DMS53 treated with DMSO at 0.1 percent for 48 hours (cell line): ENCODE measurements at regions not wholly inside any gene's neighbourhood (a gene's known extent, or its start where the extent isn't known, plus 50 kb on each side); places are given as distances from the start of the nearest gene placed in this dataset.
"Not testable (repeated sequence)": the region's sequence is repeated elsewhere in the genome, so short reads cannot be mapped to it uniquely, and the experiment has no call there.

Experiments
- DNase-seq: peaks from one replicate; lab custom pipeline; 2025; ENCODE audit not compliant: unreplicated experiment; lab: John Stamatoyannopoulos, UW

DNA sequence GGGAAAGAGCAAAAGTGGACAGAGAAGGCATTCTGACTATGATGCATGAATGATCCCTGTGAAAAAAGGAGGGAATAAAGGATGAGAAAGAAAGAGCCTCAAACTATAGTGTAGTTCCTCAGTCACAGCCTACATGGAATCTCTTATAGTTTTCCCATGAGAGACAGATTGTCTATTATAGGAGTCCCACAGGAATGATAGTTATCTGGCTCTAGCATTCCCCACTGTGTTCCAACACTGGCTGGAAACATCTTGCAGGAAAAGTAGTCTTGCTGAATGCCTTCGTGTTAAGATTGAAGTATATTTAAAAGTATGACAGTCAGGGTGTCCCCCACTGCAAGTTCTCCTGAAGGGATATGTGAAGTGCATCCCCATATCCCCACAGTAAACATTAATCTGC, 641.5 kb upstream of the NECTIN3 start:
- DNase-seq: no peak

DNA sequence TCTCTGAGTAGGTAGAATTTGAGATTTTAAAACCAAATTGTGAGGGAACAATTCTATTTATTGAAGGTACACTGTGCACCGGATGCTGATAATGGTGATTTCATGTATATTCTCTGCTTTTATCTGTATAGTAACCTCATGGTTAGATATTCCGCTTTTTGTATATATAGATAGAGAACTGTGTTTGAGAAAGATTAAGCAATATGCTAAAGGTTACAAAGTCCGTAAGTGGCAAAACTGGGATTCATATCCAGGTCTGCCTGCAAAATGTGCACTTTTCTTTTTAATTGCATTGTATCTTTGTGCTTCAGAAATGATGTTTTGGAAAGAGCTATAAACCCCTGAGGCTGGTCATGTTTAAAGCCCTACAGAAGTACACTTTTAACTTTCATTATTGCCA, 635.4 kb upstream of the NECTIN3 start:
- no peak for DNase-seq

DNA sequence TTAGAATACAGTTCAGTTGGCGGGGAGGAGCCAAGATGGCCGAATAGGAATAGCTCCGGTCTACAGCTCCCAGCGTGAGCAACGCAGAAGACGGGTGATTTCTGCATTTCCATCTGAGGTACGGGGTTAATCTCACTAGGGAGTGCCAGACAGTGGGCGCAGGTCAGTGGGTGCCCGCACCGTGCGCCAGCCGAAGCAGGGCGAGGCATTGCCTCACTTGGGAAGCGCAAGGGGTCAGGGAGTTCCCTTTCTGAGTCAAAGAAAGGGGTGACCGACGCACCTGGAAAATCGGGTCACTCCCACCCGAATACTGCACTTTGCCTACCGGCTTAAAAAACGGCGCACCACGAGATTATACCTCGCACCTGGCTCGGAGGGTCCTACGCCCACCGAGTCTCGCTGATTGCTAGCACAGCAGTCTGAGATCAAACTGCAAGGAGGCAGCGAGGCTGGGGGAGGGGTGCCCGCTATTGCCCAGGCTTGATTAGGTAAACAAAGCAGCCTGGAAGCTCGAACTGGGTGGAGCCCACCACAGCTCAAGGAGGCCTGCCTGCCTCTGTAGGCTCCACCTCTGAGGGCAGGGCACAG, 631.5 kb upstream of the NECTIN3 start:
- DNase-seq: not testable (repeated sequence)

DNA sequence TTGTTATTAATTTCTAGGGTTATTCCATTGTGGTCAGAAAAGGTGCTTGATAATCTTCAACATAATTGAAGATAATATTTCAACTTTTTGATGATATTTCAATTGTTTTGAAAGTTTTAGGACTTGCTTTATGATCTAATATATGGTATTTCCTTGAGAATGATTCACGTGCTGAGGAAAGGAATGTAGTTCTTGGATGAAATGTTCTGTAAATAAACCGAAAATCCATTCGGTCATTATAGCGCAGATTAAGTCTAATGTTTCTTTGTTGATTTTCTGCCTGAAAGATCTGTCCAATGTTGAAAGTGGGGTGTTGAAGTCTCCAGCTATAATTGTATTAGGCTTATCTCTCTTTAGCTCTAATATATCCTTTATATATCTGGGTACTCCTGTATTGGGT, 617.5 kb upstream of the NECTIN3 start:
- DNase-seq: no peak

DNA sequence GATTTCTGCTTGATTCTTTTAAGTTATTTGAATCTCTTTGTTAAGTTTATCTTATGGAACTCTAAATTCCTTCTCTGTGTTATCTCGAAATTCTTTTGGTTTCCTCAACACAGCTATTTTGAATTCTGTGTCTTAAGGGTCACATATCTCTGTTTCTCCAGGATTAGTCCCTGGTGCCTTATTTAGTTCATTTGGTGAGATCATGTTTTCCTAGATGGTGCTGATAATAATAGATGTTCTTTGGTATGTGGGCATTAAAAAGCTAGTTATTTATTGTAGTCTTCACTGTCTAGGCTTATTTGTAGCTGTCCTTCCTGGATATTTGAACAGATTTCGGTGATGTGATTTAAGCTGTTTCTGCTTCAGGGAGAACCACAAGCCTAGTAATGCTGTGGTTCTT, 615.6 kb upstream of the NECTIN3 start:
- DNase-seq: no peak

DNA sequence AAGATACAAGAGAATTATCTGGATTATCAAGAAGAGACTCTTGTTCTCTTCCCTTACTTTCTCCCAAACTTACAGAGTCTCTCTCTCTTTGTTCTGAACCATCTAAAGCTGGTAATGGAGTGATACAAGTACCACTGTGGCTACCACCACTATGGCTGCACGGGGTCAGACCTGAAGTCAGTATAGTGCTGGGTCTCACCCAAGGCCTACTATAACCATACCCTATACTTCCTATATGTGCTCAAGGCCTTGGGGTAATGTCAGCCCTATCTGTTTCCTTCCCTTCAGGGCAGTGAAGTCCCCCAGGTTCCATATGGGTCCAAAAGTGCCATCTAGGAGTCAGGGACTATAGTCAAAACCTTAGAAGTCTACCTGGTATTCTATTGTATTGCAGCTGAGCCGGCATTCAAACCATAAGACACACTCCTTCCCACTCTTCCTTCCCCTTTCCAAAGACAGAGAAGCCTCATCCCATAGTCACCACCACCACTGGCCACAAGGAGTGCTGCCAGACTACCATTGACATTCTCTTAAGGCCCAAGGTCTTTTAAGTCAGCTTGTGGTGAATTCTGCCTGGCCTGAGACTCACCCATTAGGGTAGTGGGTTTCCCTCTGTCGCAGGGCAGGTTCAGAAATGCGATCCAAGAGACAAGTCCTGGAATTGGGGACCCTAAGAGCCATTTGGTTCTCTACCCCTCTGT, 615.0 kb upstream of the NECTIN3 start:
- no peak for DNase-seq

DNA sequence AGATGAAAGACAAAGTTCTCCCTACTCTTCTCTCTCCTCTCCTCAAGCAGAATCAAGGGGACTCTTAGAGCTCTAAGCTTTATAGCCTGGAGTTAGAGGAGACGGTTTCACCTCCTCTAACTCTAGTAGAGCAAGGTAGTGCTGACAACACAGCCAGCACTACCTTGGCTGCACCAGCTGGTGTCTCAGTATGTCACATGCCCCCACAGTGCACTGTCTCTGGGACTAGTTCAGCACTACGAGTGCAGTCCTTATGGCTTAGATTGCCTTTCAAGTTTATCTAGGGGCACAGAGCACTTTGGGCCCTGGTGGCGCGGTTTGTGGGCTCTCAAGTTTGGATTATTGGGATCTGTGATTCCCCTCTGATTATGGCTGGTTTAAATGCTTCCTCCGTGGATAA, 614.1 kb upstream of the NECTIN3 start:
- DNase-seq: no peak

DNA sequence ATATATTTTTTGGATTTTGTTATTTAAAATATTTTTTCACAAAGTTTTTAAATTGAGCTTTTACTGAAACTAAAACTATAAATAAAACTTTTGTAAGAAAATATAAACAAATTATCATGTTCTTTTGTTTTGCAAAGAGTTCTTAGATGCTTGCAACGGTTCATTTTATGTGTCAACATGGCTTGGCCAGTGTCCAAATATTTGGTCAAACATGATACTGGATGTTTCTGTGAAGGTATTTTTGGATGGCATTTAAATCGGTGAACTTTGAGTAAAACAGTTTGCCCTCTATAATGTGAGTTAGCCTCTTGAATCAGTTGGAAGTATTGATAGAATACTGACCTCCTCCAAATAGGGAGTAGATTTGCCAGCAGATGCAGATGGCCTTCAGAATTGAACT, 612.6 kb upstream of the NECTIN3 start:
- DNase-seq: no peak

DNA sequence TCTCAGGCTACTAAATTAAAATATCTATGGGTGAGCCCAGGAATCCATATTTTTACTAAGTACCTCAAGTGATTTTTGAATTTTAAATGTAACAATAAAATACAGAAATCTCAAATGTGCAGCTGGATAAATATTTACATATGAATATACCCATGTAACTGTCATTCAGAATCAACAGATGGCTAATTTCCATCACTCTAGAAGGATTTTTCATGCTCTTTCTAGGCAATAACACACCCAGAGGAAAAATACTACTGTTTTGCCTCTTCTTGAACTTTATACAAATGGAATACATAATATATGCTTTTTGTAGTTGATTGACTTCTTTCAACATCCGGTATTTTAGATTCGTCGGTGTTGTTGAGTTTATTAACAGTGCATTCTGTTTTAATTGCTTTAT, 601.3 kb upstream of the NECTIN3 start:
- DNase-seq: peak; percentile 65

DNA sequence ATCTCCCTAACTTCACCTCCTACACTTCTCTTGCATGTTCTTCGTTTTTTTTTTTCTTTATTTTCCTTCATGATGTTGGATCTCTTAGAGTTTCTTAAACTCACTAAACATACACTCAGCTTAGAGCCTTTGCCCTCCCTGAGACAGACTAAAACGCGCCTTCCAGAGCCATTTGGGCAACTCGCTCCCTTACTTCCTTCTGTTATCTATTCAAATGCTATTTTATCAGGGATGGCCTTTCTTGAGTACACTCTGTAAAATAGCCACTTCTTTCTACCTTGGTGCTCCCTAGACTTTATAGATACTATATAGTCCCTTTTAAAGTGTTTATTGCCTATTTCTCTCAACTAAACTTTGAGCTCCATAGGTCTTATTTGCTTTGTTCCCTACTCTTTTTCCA, 598.2 kb upstream of the NECTIN3 start:
- no peak for DNase-seq

DNA sequence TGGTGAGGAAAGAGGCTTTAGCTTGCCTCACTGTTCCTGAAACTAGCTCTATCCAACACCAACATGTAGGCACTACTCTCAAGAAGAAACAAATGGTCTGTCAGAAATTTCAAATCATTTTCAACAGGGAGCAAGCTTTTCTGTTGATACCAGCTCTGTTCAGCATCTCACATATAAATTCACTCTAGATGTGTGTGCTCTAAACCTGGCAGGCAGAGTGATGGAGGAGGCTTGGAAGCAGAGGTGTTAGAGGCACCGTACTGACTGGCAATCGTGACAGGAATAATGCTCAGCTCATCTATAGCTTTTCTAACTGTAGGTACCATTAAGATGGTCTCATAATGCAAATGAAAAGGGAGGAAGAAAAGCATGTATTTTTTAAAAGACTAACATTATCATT, 597.2 kb upstream of the NECTIN3 start:
- DNase-seq: no peak

DNA sequence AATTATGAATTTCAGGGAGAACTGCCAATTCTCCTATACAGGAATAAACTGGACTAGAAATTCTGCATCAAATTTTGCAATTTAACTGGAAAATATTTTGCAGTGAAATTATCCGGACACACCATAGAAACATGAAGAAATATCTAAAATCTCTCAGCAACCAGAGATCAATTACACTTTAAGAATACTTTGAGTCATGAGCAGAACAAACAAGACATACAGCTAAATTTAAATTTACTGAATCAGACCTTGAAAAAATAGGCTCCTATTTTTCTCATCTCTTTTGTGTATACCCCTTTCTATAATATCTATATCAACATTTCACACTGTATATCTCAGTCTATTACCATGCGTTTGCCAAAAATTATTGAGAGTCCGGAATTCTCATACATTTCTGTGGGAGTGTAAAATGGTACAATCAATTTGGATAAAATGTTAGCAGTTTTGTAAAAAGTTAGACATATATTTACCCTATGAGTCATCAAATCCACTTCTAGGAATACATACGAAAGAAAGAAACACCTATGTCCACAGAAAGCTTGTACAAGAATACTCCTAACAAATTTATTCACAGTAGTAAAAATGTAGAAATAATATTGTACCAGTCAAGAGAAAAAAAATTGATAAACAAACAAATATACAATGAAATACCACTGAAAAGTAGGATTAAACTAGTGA, 593.1 kb upstream of the NECTIN3 start:
- DNase-seq: peak; percentile 16

DNA sequence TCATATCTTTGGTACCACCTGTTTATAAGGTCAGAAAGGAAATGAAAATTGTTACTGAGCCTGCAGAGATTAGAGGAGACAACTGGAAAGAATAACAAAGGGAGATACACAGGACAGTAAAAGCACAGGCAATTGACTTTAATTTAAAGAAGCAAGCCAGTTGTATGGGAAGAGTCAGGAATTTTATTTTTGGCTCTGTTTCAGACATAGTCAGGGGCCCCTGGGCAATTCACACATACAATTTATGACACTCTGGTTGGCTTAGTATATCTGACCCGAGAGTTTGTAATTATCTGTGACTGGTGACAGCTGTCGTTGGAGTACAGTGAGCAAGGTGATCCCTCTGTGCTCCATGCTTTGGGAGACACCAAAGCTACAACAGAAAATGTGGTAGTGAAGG, 591.9 kb upstream of the NECTIN3 start:
- no peak for DNase-seq

DNA sequence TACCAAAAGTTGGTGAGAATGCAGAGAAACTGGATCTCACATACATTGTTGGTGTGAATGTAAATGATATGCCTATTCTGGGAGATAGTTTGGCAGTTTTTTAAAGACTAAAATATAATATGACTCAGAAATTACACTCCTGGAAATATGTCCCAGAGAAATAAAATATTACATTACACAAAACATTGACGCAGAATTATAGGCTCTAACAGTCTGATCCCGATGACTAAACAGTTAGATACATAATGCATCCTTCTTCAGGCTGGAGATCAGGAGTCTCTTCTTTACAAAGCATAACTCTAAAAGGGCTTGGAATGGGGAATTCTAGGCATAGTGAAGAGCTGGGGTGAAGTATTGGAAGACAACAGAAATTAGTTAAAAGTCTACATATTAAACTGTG, 586.2 kb upstream of the NECTIN3 start:
- DNase-seq: no peak

DNA sequence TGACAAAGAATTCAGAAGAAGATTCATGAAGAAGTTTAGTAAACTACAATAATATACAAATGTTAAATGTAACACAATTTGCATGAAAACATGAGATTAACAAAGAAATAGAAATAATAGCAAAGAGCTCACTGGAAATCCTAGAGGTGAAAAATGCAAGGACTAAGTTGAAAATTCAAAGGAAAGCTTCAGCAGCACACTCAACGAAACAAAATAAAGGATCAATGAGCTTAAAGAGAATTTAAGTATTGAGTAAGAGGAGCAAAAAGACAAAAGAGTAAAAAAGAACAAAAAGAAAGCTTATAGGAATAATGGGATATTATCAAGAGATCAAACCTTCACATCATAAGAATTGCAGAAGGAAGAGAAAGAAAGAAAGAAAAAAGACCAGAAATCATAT, 583.8 kb upstream of the NECTIN3 start:
- no peak for DNase-seq

DNA sequence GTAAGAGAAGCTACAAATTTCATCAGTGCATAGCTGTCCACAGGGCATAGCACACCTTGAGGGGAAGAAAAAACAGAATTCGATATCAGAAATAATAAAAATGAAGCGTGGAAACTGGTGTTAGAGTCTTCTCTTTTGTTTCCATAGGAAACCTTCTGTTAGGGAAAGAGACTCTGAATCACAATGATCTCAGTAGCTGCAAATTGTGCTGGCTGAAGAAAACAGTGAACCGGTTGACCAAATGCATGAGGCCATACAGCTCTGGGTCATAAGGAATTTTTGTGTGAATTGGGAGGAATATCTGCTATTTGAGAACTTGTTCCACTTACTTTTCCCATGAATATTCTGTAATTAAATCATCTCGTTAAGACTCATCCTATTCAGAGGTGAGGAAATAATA, 580.2 kb upstream of the NECTIN3 start:
- no peak for DNase-seq

DNA sequence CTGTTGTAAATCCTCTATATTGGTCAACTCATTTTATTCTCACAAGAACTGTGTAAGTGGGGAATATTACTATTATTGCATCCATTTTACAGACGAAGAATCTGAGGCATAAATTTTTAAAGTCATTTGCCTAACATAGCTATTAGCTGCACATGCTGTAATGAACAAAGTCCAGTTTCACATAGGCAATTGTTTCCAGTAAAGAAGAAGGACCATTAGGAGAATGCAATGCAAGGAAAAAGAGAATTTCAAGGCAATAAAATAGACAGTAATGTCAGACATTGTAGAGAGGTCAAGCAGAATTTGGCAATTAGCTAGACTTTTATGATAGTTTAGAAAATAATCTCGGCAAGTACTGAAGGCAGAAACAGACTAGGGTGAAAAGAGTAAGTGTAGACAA, 578.7 kb upstream of the NECTIN3 start:
- no peak for DNase-seq

DNA sequence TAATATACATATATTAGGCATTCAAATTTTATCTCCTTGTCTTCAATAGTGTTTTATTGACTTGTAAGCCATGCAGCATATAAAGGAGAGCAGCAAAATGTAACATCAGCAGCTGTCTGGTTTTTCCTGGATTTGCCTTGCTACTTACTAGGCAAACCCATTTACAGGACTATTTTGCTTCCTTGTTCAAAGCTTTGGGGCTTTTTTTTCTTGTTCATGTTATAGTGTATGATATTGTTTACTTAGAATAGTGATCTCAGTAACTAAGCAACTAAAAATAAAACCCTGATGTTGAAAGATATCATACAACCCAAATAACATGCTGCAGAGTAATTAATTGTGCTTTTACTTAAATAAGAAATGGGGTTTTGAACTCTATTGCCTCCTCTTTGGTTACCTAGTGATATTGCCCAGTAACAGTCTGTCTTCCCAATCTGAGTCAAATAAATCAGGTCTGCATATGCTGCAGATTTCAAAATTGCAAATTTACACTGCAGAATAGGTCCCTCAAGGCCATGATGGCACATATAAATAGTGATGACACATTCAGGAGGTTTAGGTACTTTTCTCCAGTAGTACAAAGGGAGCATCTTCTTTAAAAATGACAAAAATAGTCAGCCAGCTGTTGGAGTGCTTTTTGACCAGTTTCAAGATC, 578.1 kb upstream of the NECTIN3 start:
- DNase-seq: no peak

DNA sequence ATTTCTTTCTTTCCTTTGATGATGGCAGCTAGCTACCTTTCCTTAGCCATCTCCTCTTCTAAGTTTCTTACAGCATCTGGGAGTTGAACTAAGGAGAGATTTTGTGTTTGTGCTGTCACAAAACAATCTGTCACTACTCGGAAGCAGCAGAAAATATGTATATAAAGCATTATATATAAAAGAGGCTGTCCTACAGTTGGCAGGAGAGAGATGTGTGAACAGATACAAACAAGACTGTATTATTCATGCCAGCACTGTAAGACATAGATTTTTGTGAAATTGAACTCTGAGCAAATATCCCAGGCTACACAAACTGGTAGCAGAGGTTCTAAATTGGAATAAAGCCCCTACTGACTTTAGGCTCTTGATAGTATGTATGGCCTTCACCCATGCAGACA, 577.5 kb upstream of the NECTIN3 start:
- DNase-seq: no peak

DNA sequence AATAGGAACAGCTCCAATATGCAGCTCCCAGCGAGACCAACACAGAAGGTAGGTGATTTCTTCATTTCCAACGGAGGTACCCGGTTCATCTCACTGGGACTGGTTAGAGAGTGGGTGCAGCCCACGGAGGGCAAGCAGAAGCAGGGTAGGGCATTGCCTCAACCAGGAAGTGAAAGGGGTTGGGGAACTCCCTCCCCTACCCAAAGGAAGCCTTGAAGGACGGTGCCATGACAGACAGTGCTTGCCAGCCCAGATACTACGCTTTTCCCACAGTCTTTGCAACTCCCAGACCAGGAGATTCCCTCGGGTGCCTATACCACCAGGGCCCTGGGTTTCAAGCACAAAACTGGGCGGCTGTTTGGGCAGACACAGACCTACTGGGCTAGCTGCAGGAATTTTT, 576.9 kb upstream of the NECTIN3 start:
- no peak for DNase-seq

DNA sequence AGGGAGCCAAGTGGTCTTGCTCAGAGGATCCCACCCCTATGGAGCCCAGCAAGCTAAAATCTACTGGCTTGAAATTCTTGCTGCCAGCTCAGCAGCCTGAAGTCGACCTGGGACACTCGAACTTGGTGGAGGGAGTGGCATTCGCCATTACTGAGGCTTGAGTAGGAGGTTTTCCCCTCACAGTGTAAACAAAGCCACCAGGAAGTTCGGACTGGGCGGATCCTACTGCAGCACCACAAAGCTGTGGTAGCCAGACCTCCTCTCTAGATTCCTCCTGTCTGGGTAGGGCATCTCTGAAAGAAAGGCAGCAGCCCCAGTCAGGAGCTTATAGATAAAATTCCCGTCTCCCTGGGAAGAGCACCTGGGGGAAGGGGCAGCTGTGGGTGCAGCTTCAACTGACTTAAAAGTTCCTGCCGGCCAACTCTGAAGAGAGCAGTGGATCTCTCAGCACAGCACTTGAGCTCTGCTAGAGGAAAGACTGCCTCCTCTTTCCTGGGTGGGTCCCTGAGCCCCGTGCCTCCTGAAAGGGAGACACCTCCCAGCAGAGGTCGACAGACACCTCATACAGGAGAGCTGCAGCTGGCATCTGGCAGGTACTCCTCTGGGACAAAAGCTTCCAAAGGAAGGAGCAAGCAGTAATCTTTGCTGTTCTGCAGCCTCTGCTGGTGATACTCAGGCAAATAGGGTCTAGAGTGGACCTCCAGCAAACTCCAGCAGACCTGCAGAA, 576.3 kb upstream of the NECTIN3 start:
- no peak for DNase-seq

DNA sequence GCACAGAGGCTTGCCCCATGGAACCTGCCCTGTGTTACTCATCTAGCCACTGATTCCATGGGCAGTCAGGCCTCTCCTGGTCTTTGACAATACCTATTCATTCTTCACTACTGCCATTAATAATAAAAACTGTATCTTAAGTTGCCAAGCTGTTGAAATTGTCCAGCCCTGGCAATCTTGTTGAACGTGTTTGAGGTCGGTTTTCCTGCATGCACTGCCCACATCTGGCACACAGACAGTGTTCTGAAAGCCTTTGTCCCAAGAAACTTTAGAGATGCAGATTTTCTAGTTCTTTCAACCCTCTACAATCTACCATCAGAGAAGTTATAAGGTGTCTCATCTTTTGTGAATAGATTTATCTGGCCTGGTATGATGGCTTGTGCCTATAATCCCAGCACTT, 567.2 kb upstream of the NECTIN3 start:
- no peak for DNase-seq
